ENCODE measurements at regions not wholly inside any gene's neighbourhood (a gene's known extent, or its start where the extent isn't known, plus 50 kb on each side); places are given as distances from the start of the nearest gene placed in this dataset.

- Mint-ChIP-seq H3K9me3 (ENCODE audit: unreplicated experiment) (peaks cover 4% of the 10 kb centered on the region), H3K27ac (ENCODE audit: unreplicated experiment) (no peak overlapping the region), H3K4me1 (ENCODE audit: unreplicated experiment) (peaks cover 17% of the 10 kb centered on the region), H3K36me3 (ENCODE audit: low read depth, unreplicated experiment) (no peaks in the 10 kb centered on the region), H3K27me3 (ENCODE audit: unreplicated experiment) (no peaks in the 10 kb centered on the region), H3K4me3 (ENCODE audit: unreplicated experiment) (no peak overlapping the region)
- DNase-seq (ENCODE audit: low spot score), result no peak
- TF ChIP-seq CTCF (IDR thresholded peaks at IDR 0.05; ENCODE audit: unreplicated experiment), result no peak
These were observed 106.6 kb upstream of the PJA2 start for GRCh38 chr5:109516390-109516789.

GRCh38 chr5:109511980-109512734 is 102.4 kb upstream of the PJA2 start:
- TF ChIP-seq CTCF (IDR thresholded peaks at IDR 0.05; ENCODE audit: unreplicated experiment), result no peak
- Mint-ChIP-seq H3K27me3 (ENCODE audit: unreplicated experiment) (no peaks in the 10 kb centered on the region), H3K27ac (ENCODE audit: unreplicated experiment) (no peak overlapping the region), H3K9me3 (ENCODE audit: unreplicated experiment) (no peaks in the 10 kb centered on the region), H3K4me1 (ENCODE audit: unreplicated experiment) (peaks cover 36% of the 10 kb centered on the region), H3K36me3 (ENCODE audit: low read depth, unreplicated experiment) (no peaks in the 10 kb centered on the region), H3K4me3 (ENCODE audit: unreplicated experiment) (no peak overlapping the region)
- no peak for DNase-seq (ENCODE audit: low spot score)

- H3K4me1 Mint-ChIP-seq (ENCODE audit: unreplicated experiment), result peaks cover 31% of the 10 kb centered on the region
- H3K9me3 Mint-ChIP-seq (ENCODE audit: unreplicated experiment), result no peaks in the 10 kb centered on the region
- DNase-seq (ENCODE audit: low spot score), result no peak
- TF ChIP-seq CTCF (IDR thresholded peaks at IDR 0.05; ENCODE audit: unreplicated experiment), result no peak
- no peaks in the 10 kb centered on the region for H3K36me3 Mint-ChIP-seq (ENCODE audit: low read depth, unreplicated experiment)
- no peak overlapping the region for H3K4me3 Mint-ChIP-seq (ENCODE audit: unreplicated experiment)
- peak overlapping the region; percentile 65 for H3K27ac Mint-ChIP-seq (ENCODE audit: unreplicated experiment)
- no peaks in the 10 kb centered on the region for H3K27me3 Mint-ChIP-seq (ENCODE audit: unreplicated experiment)
These were observed 96.8 kb upstream of the PJA2 start for GRCh38 chr5:109506556-109506955.

- DNase-seq (ENCODE audit: low spot score), result no peak
- H3K4me3 Mint-ChIP-seq (ENCODE audit: unreplicated experiment), result no peak overlapping the region
- H3K27me3 Mint-ChIP-seq (ENCODE audit: unreplicated experiment), result peaks cover 1% of the 10 kb centered on the region
- TF ChIP-seq CTCF (IDR thresholded peaks at IDR 0.05; ENCODE audit: unreplicated experiment), result no peak
- H3K36me3 Mint-ChIP-seq (ENCODE audit: low read depth, unreplicated experiment), result no peaks in the 10 kb centered on the region
- H3K27ac Mint-ChIP-seq (ENCODE audit: unreplicated experiment), result no peak overlapping the region
- H3K4me1 Mint-ChIP-seq (ENCODE audit: unreplicated experiment), result no peaks in the 10 kb centered on the region
- H3K9me3 Mint-ChIP-seq (ENCODE audit: unreplicated experiment), result no peaks in the 10 kb centered on the region
These were observed 86.3 kb upstream of the PJA2 start for GRCh38 chr5:109496112-109496511.

GRCh38 chr5:109487753-109488420 is 78.1 kb upstream of the PJA2 start:
- no peak for DNase-seq (ENCODE audit: low spot score)
- Mint-ChIP-seq H3K4me3 (ENCODE audit: unreplicated experiment) (no peak overlapping the region), H3K9me3 (ENCODE audit: unreplicated experiment) (peaks cover 4% of the 10 kb centered on the region), H3K36me3 (ENCODE audit: low read depth, unreplicated experiment) (peaks cover 5% of the 10 kb centered on the region), H3K27me3 (ENCODE audit: unreplicated experiment) (peaks cover 1% of the 10 kb centered on the region), H3K27ac (ENCODE audit: unreplicated experiment) (no peak overlapping the region), H3K4me1 (ENCODE audit: unreplicated experiment) (peaks cover 30% of the 10 kb centered on the region)
- no peak for TF ChIP-seq CTCF (IDR thresholded peaks at IDR 0.05; ENCODE audit: unreplicated experiment)

All from endothelial cell (in vitro differentiated cells).